D341Med (cell line): ENCODE measurements at regions not wholly inside any gene's neighbourhood (a gene's known extent, or its start where the extent isn't known, plus 50 kb on each side); places are given as distances from the start of the nearest gene placed in this dataset.

Source experiments
- DNase-seq: peaks from one replicate; pipeline ENCODE4 v3.0.0; 2012; ENCODE audit warnings: low spot score

GRCh38 chr16:74232806-74233465 is 63.7 kb upstream of the PSMD7 start:
- DNase-seq, result no peak

- no peak for DNase-seq
These were observed 66.5 kb upstream of the PSMD7 start for GRCh38 chr16:74230126-74230525.

DNA sequence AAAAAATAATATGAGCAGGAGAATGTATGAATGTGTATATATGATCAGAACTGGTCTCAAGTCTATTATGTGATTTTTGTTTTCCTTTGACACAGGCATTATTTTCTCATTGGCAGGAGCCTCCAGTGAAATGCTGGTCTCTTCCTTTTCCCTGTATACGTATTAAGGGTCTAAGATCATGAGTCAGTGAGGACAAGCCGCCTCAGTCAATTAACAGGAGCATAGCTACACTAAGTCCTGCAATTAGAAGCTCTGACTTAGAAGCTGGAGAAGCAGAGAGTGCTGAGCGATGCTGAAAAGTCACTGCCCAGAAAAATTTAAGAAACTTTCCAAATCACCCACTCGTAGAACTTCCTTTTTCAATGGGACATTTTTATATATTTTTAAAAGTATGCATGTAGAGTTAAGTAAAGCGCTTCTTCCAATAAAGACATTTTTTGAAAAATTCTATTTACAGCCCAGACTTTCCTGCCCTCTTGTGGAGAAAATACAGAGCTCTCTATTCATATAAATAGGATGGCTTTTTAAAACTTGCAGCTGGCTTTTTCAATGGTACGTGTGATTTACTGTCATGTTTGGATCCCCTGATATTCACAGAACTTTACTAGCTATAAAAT is 70.2 kb upstream of the PSMD7 start:
- DNase-seq, result no peak

- DNase-seq, result no peak
These were observed 71.6 kb upstream of the PSMD7 start for GRCh38 chr16:74224828-74225612.

GRCh38 chr16:74221828-74222227 is 74.8 kb upstream of the PSMD7 start:
- no peak for DNase-seq

GRCh38 chr16:74219706-74220105 is 76.9 kb upstream of the PSMD7 start:
- DNase-seq, result no peak

- DNase-seq, result no peak
These were observed 77.7 kb upstream of the PSMD7 start for GRCh38 chr16:74218871-74219270.

GRCh38 chr16:74216319-74216718 is 80.3 kb upstream of the PSMD7 start:
- no peak for DNase-seq

DNA sequence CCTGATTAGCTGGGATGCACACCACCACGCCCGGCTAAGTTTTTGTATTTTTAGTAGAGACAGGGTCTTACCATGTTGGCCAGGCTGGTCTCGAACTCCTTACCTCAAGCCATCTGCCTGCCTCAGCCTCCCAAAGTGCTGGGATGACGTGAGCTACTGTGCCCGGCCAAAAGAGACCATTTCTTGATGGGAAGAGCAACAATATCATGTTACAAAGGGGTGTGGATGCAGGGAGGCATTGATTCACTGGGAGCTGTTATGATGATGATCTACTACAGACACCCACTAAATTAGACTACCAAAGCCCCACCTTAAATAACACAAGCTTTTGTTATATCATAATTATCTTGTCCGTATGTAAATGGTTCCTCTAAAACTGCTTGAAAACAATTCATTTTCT is 81.4 kb upstream of the PSMD7 start:
- DNase-seq, result no peak

GRCh38 chr16:74213372-74213771 is 83.2 kb upstream of the PSMD7 start:
- DNase-seq, result no peak

DNA sequence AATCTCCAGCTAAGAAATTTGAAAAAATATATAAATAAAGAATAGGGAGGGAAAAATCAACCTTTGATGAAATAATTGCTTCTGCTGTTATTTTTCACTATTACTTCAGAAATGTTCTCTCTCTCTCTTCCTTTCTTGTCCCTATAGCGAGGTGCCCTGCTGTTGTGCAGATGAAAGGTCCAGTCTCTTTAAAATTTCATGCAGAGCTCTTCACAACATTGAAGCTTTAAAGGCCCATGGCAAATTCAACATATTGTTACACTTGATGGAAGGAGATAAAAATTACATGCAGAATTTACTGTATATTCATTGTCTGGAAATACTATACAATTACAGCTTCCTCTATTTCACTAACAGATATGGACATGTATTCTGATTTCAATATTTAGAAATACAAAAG is 86.4 kb upstream of the PSMD7 start:
- no peak for DNase-seq

DNA sequence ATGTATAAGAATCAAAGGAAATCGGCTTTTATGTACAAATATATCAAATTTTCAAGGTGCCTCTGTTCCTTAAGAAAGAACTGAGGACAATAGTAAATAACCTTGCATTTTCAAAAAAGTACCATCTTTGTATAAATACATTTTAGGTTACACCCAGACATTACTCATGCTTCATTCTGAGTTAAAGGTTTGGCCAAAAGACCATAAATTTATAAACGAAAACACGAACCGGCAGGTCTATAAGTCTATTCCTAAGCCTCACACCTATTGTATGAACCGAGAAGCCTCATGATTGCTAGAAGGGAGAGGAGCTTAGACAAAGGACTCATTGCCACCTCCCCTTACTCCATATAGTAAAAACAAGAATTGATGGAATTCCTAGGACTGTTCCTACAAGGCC is 94.6 kb upstream of the PSMD7 start:
- DNase-seq, result no peak

DNA sequence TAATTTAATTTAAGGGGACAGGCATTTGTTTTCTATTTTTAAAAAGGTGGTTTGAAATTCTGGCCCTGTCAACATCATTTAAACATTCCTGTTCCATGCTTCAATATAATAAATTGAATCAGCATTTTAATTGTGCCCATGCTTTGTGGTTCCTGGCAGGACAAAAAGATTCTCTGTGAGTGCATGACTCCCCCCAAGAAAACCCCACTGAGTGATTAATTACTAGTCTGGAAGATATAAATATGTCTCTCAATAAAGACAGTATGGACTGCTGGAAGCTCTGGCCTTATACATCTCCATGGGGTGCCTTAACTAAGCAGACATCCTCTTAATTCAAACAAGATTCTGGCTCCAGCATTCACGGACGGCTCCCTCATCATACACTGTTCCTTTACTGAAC is 95.0 kb upstream of the PSMD7 start:
- DNase-seq, result no peak

DNA sequence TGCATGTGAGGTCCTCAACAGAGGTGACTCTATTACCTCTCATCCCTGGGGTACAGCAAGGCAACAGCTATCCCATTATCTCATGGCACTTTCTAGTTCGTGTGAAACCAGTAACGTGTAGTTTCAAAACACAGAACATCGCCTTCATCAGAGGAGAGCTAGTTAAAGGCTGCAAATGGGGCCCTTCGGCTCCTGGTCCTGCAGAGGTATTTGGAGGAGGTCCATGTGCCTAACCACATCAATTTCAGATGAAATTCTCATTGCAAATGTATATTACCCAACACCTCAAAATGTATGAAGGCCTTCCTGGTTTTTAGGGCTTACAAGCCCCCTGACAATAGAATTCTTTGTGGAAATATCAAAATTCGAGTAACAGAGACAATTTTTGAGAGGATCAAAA is 95.7 kb upstream of the PSMD7 start:
- DNase-seq, result no peak

GRCh38 chr16:74199842-74200124 is 96.8 kb upstream of the PSMD7 start:
- no peak for DNase-seq

DNA sequence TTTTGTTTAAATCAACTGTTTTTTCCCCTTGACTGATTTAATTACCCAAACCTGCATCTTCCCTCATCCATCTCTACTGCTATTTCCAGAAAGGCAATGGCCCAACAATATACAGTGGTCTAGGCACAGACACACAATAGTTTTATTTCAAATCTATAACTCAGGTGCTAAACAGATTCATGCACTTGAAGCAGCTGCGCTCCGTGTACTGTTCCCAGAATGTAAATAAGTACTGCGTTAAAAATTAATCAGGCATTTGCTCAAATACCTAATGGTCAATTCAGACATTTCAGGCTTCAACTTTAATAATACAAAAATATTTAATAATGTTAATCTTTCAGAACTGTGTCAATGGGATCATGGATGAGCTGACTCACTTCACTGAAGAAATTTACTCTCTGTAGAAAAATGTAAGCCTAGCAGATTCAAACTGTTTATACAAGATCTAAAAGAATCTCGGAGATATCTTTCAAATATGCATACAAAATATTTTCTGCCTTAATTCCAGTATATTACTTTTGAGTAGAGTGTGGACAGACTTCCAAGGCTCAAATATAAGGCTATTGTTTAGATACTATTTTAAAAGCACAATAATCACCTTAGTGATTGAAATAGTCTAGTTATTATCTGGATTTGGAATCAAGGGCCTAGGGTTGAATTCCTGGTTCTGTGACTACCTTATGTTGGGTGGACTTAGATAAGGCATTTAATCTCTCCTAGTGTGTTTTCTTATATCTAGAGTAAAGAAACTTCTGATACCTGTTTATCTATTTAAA is 97.4 kb upstream of the PSMD7 start:
- no peak for DNase-seq

GRCh38 chr16:74192281-74192797 is 104.3 kb upstream of the PSMD7 start:
- DNase-seq, result no peak

GRCh38 chr16:74190292-74190691 is 106.3 kb upstream of the PSMD7 start:
- DNase-seq, result no peak

- no peak for DNase-seq
These were observed 107.8 kb upstream of the PSMD7 start for GRCh38 chr16:74188856-74189255.

GRCh38 chr16:74186561-74186971 is 110.0 kb upstream of the PSMD7 start:
- DNase-seq, result no peak

DNA sequence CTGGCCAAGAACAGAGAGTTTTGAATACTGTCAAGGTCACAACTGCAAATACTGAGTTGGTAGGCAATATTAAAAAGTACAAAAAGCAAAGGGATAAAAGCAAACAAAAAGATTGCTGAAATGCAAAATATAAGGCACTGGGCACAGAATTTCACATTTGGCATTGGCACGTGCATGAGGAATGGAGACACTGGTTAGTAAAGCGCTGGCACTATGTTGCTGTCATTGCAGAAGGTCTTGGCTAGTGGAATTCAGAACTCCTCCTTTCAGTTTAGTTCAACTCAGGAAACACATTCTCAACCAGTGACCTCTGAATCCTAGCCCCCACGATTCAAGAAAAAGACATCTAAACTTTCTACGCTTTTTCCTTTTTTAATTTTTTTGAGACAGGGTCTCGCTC is 111.8 kb upstream of the PSMD7 start:
- no peak for DNase-seq

DNA sequence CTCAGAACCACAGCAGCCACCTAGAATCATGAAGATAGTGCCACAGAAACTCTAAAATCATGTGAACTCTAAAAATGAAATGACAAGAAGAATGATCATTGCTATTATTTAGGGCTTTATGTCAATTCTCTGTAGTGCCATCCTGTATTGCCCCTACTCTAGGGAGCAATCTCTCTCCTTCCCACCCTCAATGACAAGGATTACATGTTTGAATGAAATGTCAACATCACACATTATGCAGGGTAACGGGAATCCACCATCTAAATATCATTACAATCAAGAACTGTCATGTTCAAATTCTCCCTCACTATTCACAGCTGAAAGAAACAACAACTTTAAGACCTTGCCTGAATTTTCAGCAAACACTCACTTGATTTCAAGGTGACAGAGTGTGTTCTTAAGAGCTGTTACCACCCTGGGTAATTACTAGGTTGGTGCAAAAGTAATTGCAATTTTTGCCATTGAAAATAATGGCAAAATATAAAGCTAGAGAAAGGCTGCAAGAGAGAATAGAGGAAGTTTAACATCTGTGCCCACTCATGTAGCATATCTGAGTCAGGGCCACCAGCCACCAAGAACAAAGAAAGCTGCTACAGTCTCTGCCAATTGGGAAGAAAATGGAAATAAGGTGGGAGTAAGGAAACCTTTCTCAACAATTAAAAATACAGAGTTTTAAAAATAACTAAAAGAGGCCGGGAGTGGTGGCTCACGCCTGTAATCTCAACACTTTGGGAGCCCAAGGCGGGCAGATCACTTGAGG is 112.8 kb upstream of the PSMD7 start:
- no peak for DNase-seq
